Fibroblast of lung (primary cell): ENCODE measurements at regions not wholly inside any gene's neighbourhood (a gene's known extent, or its start where the extent isn't known, plus 50 kb on each side); places are given as distances from the start of the nearest gene placed in this dataset.

Source experiments
- EZH2 ChIP-seq: IDR thresholded peaks from 2 replicates; pipeline ENCODE4 v1.5.1; 2012; ENCODE audit warnings: low read length, control low read depth, mild to moderate bottlenecking; ENCODE audit errors: missing control alignments
- TF ChIP-seq, protein P1 (sequence below), 2 donors: IDR thresholded peaks in 1 of 2; conservative IDR thresholded peaks in 1 of 2; 1 replicate in 1 of 2; 2 replicates in 1 of 2; pipeline ENCODE4 v1.5.1; 2011 to 2012; ENCODE audit warnings: low read length in 2 of 2, control low read depth in 1 of 2, inconsistent platforms in 1 of 2, low read depth in 1 of 2, mild to moderate bottlenecking in 1 of 2

DNA sequence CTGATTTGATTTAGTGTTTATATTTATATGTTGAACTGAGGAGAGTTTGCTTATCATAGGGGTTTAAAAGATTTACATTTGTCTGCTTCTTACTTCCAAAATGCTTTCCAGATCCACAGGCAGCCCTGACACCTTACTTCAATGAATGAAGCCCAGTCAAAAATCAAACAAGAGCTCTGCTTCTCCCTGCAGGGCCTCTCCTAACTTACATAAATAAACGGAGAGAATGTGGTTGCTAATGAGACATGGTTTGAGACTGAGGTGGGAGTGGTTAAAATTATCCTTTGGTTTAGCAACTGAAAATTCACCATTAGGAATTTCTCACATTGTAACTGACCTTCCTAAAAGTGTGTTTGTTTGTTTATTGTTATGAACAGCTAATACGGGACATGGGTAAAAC lies 612.3 kb upstream of the FANCL start:
- TF ChIP-seq, protein P1, sequence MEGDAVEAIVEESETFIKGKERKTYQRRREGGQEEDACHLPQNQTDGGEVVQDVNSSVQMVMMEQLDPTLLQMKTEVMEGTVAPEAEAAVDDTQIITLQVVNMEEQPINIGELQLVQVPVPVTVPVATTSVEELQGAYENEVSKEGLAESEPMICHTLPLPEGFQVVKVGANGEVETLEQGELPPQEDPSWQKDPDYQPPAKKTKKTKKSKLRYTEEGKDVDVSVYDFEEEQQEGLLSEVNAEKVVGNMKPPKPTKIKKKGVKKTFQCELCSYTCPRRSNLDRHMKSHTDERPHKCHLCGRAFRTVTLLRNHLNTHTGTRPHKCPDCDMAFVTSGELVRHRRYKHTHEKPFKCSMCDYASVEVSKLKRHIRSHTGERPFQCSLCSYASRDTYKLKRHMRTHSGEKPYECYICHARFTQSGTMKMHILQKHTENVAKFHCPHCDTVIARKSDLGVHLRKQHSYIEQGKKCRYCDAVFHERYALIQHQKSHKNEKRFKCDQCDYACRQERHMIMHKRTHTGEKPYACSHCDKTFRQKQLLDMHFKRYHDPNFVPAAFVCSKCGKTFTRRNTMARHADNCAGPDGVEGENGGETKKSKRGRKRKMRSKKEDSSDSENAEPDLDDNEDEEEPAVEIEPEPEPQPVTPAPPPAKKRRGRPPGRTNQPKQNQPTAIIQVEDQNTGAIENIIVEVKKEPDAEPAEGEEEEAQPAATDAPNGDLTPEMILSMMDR (conservative IDR thresholded peaks at IDR 0.05 in 1 of 2, IDR thresholded peaks at IDR 0.05 in 1 of 2; ENCODE audit: low read depth in 1 of 2, low read length in 2 of 2): no peak
- no peak for TF ChIP-seq EZH2
